ENCODE measurements at regions not wholly inside any gene's neighbourhood (a gene's known extent, or its start where the extent isn't known, plus 50 kb on each side); places are given as distances from the start of the nearest gene placed in this dataset.

DNA sequence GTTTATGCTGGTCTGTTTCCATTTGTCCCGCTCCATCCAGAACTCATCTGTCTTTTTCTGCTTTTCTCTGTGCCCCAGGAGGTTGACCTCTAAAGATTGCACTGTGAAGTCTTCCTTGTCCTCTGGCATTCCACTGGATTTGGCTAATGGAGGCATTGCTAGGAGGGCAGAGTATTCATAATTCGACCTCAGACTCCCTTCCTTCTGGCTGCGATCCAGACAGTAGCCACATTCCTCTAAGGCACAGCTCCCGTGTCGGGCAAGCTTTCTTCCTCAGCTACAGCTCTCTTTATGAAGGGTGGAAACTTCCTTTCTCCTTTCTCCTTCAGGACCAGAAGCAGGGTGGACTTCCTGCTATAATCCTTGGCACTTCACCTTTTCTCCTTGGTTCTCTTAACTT, 175.9 kb downstream of the BAMBI start:
- no peak for TF ChIP-seq CTCF (IDR thresholded peaks at IDR 0.05)
- TF ChIP-seq POLR2A (IDR thresholded peaks at IDR 0.05), result no peak
- ATAC-seq, result no peak
- no peak for DNase-seq
- 24 to 44% (median 28%) methylated on average over 5 of the region's 5 CpGs for WGBS, 4 donors
- no peaks in the 10 kb centered on the region for H3K36me3 ChIP-seq
- no peaks in the 10 kb centered on the region for H3K27me3 ChIP-seq
- intact Hi-C loops (cut with DNase I), result no loop called here
- H3K4me3 ChIP-seq, result no peak overlapping the region
- H3K4me1 ChIP-seq, result peaks cover 0 to 3% (median 0%) of the 10 kb centered on the region in 12 donors
- H3K27ac ChIP-seq, result no peak overlapping the region
- H3K9me3 ChIP-seq, result no peaks in the 10 kb centered on the region

DNA sequence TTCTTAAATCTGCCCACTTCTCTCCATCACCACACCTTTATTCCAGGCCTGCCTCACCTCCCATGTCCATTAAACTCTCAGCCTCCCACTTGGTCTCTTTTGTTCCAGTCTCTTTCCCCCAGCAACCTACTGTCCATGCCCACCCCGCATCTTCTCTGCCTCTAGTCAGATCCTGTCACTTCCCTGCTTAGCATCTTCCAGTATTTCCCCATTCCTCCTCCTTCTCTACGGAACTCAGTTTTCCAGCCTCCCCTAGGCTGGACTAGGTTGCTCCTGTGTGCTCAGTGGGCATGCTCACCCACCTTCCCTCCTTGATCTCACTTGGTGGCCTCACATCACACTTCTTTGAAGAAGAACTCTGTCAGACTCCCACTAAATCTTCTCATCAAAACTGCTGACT, 179.8 kb downstream of the BAMBI start:
- no peak overlapping the region for H3K27ac ChIP-seq

GRCh38 chr10:28858646-28859045, 181.3 kb downstream of the BAMBI start:
- Histone ChIP-seq H3K27ac (no peak overlapping the region), H3K9me3 (no peaks in the 10 kb centered on the region), H3K4me3 (no peak overlapping the region), H3K36me3 (no peaks in the 10 kb centered on the region), H3K4me1 (peaks cover 0 to 3% (median 0%) of the 10 kb centered on the region in 12 donors), H3K27me3 (no peaks in the 10 kb centered on the region)
- WGBS, 4 donors, result 80 to 94% (median 84%) methylated on average over 2 of the region's 2 CpGs
- DNase-seq (no peak), ATAC-seq (no peak)
- intact Hi-C loops (cut with DNase I), result no loop called here
- no peak for TF ChIP-seq POLR2A (IDR thresholded peaks at IDR 0.05)
- TF ChIP-seq CTCF (IDR thresholded peaks at IDR 0.05), result no peak

More for the DNA sequence above, 179.8 kb downstream of the BAMBI start:
- Histone ChIP-seq H3K4me3 (no peak overlapping the region), H3K36me3 (no peaks in the 10 kb centered on the region), H3K9me3 (no peaks in the 10 kb centered on the region), H3K4me1 (peaks cover 0 to 6% (median 0%) of the 10 kb centered on the region in 12 donors), H3K27me3 (no peaks in the 10 kb centered on the region)
- intact Hi-C loops (cut with DNase I), result no loop called here
- 95 to 99% (median 96%) methylated on average over 2 of the region's 2 CpGs for WGBS, 4 donors
- ATAC-seq (no peak), DNase-seq (no peak)
- no peak for TF ChIP-seq POLR2A (IDR thresholded peaks at IDR 0.05)

- Histone ChIP-seq H3K9me3 (no peaks in the 10 kb centered on the region), H3K27me3 (no peaks in the 10 kb centered on the region), H3K4me1 (peaks cover 0 to 3% (median 0%) of the 10 kb centered on the region in 12 donors), H3K36me3 (no peaks in the 10 kb centered on the region), H3K27ac (no peak overlapping the region), H3K4me3 (no peak overlapping the region)
- ATAC-seq (no peak), DNase-seq (no peak)
- WGBS, 4 donors, result 58 to 62% (median 62%) methylated on average over 5 of the region's 5 CpGs
- intact Hi-C loops (cut with DNase I), result no loop called here
- no peak for TF ChIP-seq CTCF (IDR thresholded peaks at IDR 0.05)
- no peak for TF ChIP-seq POLR2A (IDR thresholded peaks at IDR 0.05)
These were observed 182.5 kb downstream of the BAMBI start for GRCh38 chr10:28859791-28860190.

- no peaks in the 10 kb centered on the region for H3K9me3 ChIP-seq
- TF ChIP-seq CTCF (IDR thresholded peaks at IDR 0.05), result no peak
- TF ChIP-seq POLR2A (IDR thresholded peaks at IDR 0.05), result no peak
These were observed 184.9 kb downstream of the BAMBI start for GRCh38 chr10:28862219-28862618.

More at GRCh38 chr10:28862219-28862618, 184.9 kb downstream of the BAMBI start:
- H3K36me3 ChIP-seq, result no peaks in the 10 kb centered on the region
- ATAC-seq (no peak), DNase-seq (no peak)
- no peak overlapping the region for H3K27ac ChIP-seq
- H3K27me3 ChIP-seq, result no peaks in the 10 kb centered on the region
- 85 to 93% (median 88%) methylated on average over 2 of the region's 2 CpGs for WGBS, 4 donors
- no peak overlapping the region for H3K4me3 ChIP-seq
- intact Hi-C loops (cut with DNase I), result no loop called here
- peaks cover 0 to 3% (median 0%) of the 10 kb centered on the region in 12 donors for H3K4me1 ChIP-seq

All from heart left ventricle (tissue), 16 donors.